HCT116 (cell line): ENCODE measurements at regions not wholly inside any gene's neighbourhood (a gene's known extent, or its start where the extent isn't known, plus 50 kb on each side); places are given as distances from the start of the nearest gene placed in this dataset.

Experiments used
- ATAC-seq: fragments of 200-7000 bp; cut with Tn5 transposase; 2 replicates; pipeline ENCODE4 v1.9.1; 2020; ENCODE audit warnings: mild to moderate bottlenecking, moderate library complexity
- BruUV-seq: library from RNA; stranded (reverse); fragments of 400-500 nt; replicated peaks from 2 replicates; lab custom pipeline; 2021; lab: Mats Ljungman, UMichigan
- CTCF ChIA-PET: fragments of 300-600 bp; sonication (Branson Sonifier 250); formaldehyde crosslinking; loops from one replicate; lab custom pipeline; 2021; ENCODE audit warnings: antibody characterized with exemption; lab: Charles Lee
- POLR2A ChIA-PET: fragments of 300-600, 350-600 bp; sonication (Branson Sonifier 250); formaldehyde crosslinking; loops from one replicate; lab custom pipeline; 2021; ENCODE audit warnings: antibody characterized with exemption; lab: Charles Lee
- RAD21 ChIA-PET, 2 experiments: fragments of 300-600 bp; sonication (Branson Sonifier 250); formaldehyde crosslinking; loops; one replicate each; lab custom pipeline; 2023; ENCODE audit warnings: low total read pairs in 2 of 2; ENCODE audit not compliant: uncharacterized antibody in 2 of 2, unreplicated experiment in 2 of 2, low non-redundant PET in 1 of 2; lab: Charles Lee
- DNase-seq: peaks from one replicate; pipeline ENCODE4 v3.0.0-alpha.2; 2010; ENCODE audit warnings: low read depth, low spot score
- H2AFZ ChIP-seq: fragments of 200-600 bp; shearing (Covaris generic), sonication (generic); 2 replicates; pipeline ENCODE4 v1.6.1; 2017; ENCODE audit warnings: low read depth, mixed run types, mixed read lengths, antibody characterized with exemption, low read length; ENCODE audit not compliant: poor library complexity, severe bottlenecking
- H3K27ac ChIP-seq: 2 replicates; pipeline ENCODE4 v1.5.1; 2012; ENCODE audit warnings: low read depth, low read length
- H3K27me3 ChIP-seq: fragments of 200-600 bp; sonication (generic); 2 replicates; pipeline ENCODE4 v1.6.1; 2016; ENCODE audit warnings: mixed run types, low read length, mixed read lengths; ENCODE audit not compliant: insufficient read depth
- H3K36me3 ChIP-seq, 2 experiments: fragments of 200-500 bp in 1 of 2; fragments of 200-600 bp in 1 of 2; sonication (Bioruptor generic) in 1 of 2; sonication (generic) in 1 of 2; 2 replicates each; pipeline versions ENCODE4 v1.5.1 to v1.6.1; 2014 to 2016; ENCODE audit warnings: low read length in 2 of 2, inconsistent platforms in 1 of 2, mixed read lengths in 1 of 2, mixed run types in 1 of 2; ENCODE audit not compliant: insufficient read depth in 2 of 2, control insufficient read depth in 1 of 2
- H3K4me1 ChIP-seq, 2 experiments: fragments of 200-600 bp in 1 of 2; sonication (generic) in 1 of 2; 2 replicates each; pipeline versions ENCODE4 v1.5.1 to v1.6.1; 2012 to 2017; ENCODE audit warnings: low read length in 2 of 2, inconsistent platforms in 1 of 2, mild to moderate bottlenecking in 1 of 2, mixed read lengths in 1 of 2, mixed run types in 1 of 2, moderate library complexity in 1 of 2; ENCODE audit not compliant: insufficient read depth in 2 of 2, control insufficient read depth in 1 of 2
- H3K4me2 ChIP-seq: fragments of 200-600 bp; sonication (generic); 2 replicates; pipeline ENCODE4 v1.6.1; 2017; ENCODE audit warnings: mixed run types, low read length, mixed read lengths
- H3K4me3 ChIP-seq, 2 experiments: fragments of 200-600 bp in 1 of 2; sonication (generic) in 1 of 2; replicated peaks in 1 of 2; 2 replicates each; pipeline ENCODE4 v1.5.1; 2011 to 2016; ENCODE audit warnings: low read length in 2 of 2, control low read depth in 1 of 2, low read depth in 1 of 2, mild to moderate bottlenecking in 1 of 2, mixed read lengths in 1 of 2, mixed run types in 1 of 2
- H3K79me2 ChIP-seq: fragments of 200-600 bp; sonication (generic); 2 replicates; pipeline ENCODE4 v1.6.1; 2017; ENCODE audit warnings: mild to moderate bottlenecking, mixed run types, low read length, moderate library complexity, mixed read lengths; ENCODE audit not compliant: insufficient read depth
- H3K9ac ChIP-seq: fragments of 200-600 bp; sonication (generic); 2 replicates; pipeline ENCODE4 v1.6.1; 2016; ENCODE audit warnings: low read length, mixed read lengths
- H3K9me2 ChIP-seq: fragments of 200-600 bp; sonication (generic), shearing (Covaris generic); 2 replicates; pipeline ENCODE4 v1.6.1; 2017; ENCODE audit warnings: mixed run types, mild to moderate bottlenecking, moderate library complexity; ENCODE audit not compliant: insufficient read depth
- H3K9me3 ChIP-seq, 2 experiments: fragments of 200-500 bp in 1 of 2; fragments of 200-600 bp in 1 of 2; sonication (Bioruptor generic) in 1 of 2; sonication (generic) in 1 of 2; 2 replicates each; pipeline ENCODE4 v1.6.1; 2014 to 2017; ENCODE audit warnings: low read length in 2 of 2, mixed read lengths in 2 of 2, inconsistent platforms in 1 of 2, low read depth in 1 of 2, mild to moderate bottlenecking in 1 of 2, mixed run types in 1 of 2, moderate library complexity in 1 of 2; ENCODE audit not compliant: control insufficient read depth in 1 of 2, insufficient read depth in 1 of 2
- H4K20me1 ChIP-seq: fragments of 200-600 bp; sonication (generic), shearing (Covaris generic); 2 replicates; pipeline ENCODE4 v1.6.1; 2017; ENCODE audit warnings: mixed run types, mild to moderate bottlenecking, moderate library complexity; ENCODE audit not compliant: insufficient read depth
- CEBPB ChIP-seq: IDR thresholded peaks from 2 replicates; pipeline ENCODE4 v1.6.1; 2012; ENCODE audit warnings: low read depth
- EGR1 ChIP-seq: IDR thresholded peaks from 2 replicates; pipeline ENCODE4 v1.6.1; 2012; ENCODE audit warnings: low read depth
- EZH2phosphoT487 ChIP-seq: fragments of 200-600 bp; IDR thresholded peaks from 2 replicates; pipeline ENCODE4 v1.6.1; 2018; ENCODE audit warnings: antibody characterized with exemption, borderline replicate concordance
- POLR2A ChIP-seq: IDR thresholded peaks from 2 replicates; pipeline ENCODE4 v1.7.0; 2011; ENCODE audit warnings: borderline replicate concordance; ENCODE audit not compliant: insufficient read depth, insufficient read length; ENCODE audit errors: extremely low read depth
- SIN3A ChIP-seq: IDR thresholded peaks from 2 replicates; pipeline ENCODE4 v1.6.1; 2012; ENCODE audit warnings: low read depth
- SP1 ChIP-seq: IDR thresholded peaks from 2 replicates; pipeline ENCODE4 v1.6.1; 2012; ENCODE audit warnings: low read depth
- SRF ChIP-seq: IDR thresholded peaks from 2 replicates; pipeline ENCODE4 v1.6.1; 2012; ENCODE audit warnings: low read depth
- TCF7L2 ChIP-seq: IDR thresholded peaks from 2 replicates; pipeline ENCODE4 v1.7.0; 2011; ENCODE audit warnings: borderline replicate concordance, inconsistent platforms; ENCODE audit not compliant: insufficient read depth, insufficient read length; ENCODE audit errors: extremely low read depth
- ZBTB33 ChIP-seq: IDR thresholded peaks from 2 replicates; pipeline ENCODE4 v1.6.1; 2011; ENCODE audit warnings: mild to moderate bottlenecking, low read length, moderate library complexity; ENCODE audit not compliant: insufficient replicate concordance; ENCODE audit errors: extremely low read depth
- ZNF274 ChIP-seq: fragments of 200-500 bp; sonication (Bioruptor generic); IDR thresholded peaks from 2 replicates; pipeline ENCODE4 v1.6.1; 2014; ENCODE audit warnings: mild to moderate bottlenecking, low read depth, low read length, inconsistent platforms
- intact Hi-C: fragments of 100-400 bp; cut with micrococcal nuclease; formaldehyde crosslinking; loops from 2 replicates; pipeline ENCODE4 v1.10.0; 2022
- TF ChIP-seq, protein P1 (sequence below): IDR thresholded peaks from 2 replicates; pipeline ENCODE4 v1.6.1; 2012

GRCh38 chr2:41149054-41149453 is 697.2 kb upstream of the SLC8A1 start:
- no peak for ATAC-seq
- intact Hi-C loops = no loop called here
- H3K9me2 ChIP-seq = no peaks in the 10 kb centered on the region
- no peaks in the 10 kb centered on the region for H3K27me3 ChIP-seq
- no peak for TF ChIP-seq TCF7L2
- no peak for TF ChIP-seq ZBTB33
- H3K9me3 ChIP-seq = peaks cover 4% of the 10 kb centered on the region in 2 experiments; a peak in 1 of 4 replicates
- ChIA-PET POLR2A (no interaction called here), RAD21 (no interaction called here), CTCF (no interaction called here)
- no peaks in the 10 kb centered on the region for H3K79me2 ChIP-seq
- no peak for DNase-seq
- no peaks in the 10 kb centered on the region for H3K4me1 ChIP-seq
- no peak overlapping the region for H3K4me3 ChIP-seq
- no TSS peak for BruUV-seq
- no peaks in the 10 kb centered on the region for H3K36me3 ChIP-seq
- H3K27ac ChIP-seq = no peak overlapping the region
- H4K20me1 ChIP-seq = no peaks in the 10 kb centered on the region
- H3K4me2 ChIP-seq = no peak overlapping the region
- no peak overlapping the region for H3K9ac ChIP-seq
- H2AFZ ChIP-seq = no peak overlapping the region

DNA sequence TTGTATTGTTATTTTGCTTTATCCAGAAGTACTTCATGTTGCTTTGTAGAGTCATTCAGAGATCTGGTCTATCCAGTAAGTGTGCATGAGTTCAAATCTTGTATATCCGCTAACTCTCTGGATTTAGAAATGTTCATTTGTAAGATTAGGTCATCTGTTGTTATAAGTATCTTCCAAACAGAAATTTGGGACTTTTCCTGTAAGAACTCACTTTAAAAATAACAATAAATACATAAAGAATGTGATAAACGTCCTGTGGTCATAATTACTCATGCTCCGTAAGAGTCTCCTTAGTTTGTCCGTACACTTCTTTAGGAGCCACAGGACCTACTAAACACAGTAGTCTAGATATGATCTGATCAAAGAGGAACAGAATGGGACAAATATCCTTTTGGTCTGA is 699.9 kb upstream of the SLC8A1 start:
- no peak overlapping the region for H3K4me2 ChIP-seq
- no peaks in the 10 kb centered on the region for H4K20me1 ChIP-seq
- intact Hi-C loops = no loop called here
- no peaks in the 10 kb centered on the region for H3K27me3 ChIP-seq
- no peak overlapping the region for H3K4me3 ChIP-seq
- no peaks in the 10 kb centered on the region for H3K79me2 ChIP-seq
- no peaks in the 10 kb centered on the region for H3K9me2 ChIP-seq
- no peak overlapping the region for H3K9ac ChIP-seq
- RAD21 ChIA-PET = no interaction called here
- no peaks in the 10 kb centered on the region for H3K36me3 ChIP-seq
- no peak for ATAC-seq
- no peaks in the 10 kb centered on the region for H3K4me1 ChIP-seq
- H3K9me3 ChIP-seq = peaks cover 4 to 7% of the 10 kb centered on the region in 2 experiments; a peak in 2 of 4 replicates
- POLR2A ChIA-PET = no interaction called here
- H3K27ac ChIP-seq = no peak overlapping the region
- BruUV-seq = no TSS peak
- H2AFZ ChIP-seq = no peak overlapping the region
- DNase-seq = no peak
- TF ChIP-seq SP1 (no peak), ZBTB33 (no peak), SRF (no peak), ZNF274 (no peak), CEBPB (no peak), TCF7L2 (no peak), SIN3A (no peak), POLR2A (no peak), EZH2phosphoT487 (no peak), EGR1 (no peak)
- TF ChIP-seq, protein P1, sequence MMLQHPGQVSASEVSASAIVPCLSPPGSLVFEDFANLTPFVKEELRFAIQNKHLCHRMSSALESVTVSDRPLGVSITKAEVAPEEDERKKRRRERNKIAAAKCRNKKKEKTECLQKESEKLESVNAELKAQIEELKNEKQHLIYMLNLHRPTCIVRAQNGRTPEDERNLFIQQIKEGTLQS = no peak
- TF ChIP-seq, all 23 proteins: peak for 0
- CTCF ChIA-PET = no interaction called here
